ENCODE measurements at regions not wholly inside any gene's neighbourhood (a gene's known extent, or its start where the extent isn't known, plus 50 kb on each side); places are given as distances from the start of the nearest gene placed in this dataset.
A peak's percentile ranks its signal among the peaks of the same experiment; 100 is the strongest.

DNA sequence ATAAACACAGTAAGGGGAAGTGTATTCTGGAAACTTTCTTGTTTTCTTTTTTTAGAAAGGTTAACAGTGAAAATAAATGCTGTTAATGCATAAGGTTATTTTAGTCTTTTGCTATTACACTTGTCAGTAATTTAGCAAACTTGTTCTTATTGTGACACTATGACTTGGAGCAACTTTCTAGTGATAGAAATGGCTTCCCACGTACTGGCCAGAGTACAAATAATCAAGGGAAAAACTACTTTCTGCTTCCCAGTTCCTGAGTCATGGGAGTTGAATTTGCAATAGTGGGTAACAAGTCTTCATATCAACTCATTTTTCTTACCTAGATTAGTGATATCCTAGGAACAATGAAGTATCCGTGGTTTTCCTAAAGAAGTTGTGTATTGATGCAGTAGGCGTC, 1072.3 kb downstream of the FLRT2 start:
- no peak for DNase-seq (ENCODE audit: low read depth, low spot score)
- TF ChIP-seq, protein P1, sequence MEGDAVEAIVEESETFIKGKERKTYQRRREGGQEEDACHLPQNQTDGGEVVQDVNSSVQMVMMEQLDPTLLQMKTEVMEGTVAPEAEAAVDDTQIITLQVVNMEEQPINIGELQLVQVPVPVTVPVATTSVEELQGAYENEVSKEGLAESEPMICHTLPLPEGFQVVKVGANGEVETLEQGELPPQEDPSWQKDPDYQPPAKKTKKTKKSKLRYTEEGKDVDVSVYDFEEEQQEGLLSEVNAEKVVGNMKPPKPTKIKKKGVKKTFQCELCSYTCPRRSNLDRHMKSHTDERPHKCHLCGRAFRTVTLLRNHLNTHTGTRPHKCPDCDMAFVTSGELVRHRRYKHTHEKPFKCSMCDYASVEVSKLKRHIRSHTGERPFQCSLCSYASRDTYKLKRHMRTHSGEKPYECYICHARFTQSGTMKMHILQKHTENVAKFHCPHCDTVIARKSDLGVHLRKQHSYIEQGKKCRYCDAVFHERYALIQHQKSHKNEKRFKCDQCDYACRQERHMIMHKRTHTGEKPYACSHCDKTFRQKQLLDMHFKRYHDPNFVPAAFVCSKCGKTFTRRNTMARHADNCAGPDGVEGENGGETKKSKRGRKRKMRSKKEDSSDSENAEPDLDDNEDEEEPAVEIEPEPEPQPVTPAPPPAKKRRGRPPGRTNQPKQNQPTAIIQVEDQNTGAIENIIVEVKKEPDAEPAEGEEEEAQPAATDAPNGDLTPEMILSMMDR (IDR thresholded peaks at IDR 0.05; ENCODE audit: insufficient read depth, low read length, missing control alignments), result no peak
- CTCF ChIA-PET, result no interaction called here
- POLR2A ChIA-PET, result no interaction called here
- no peak overlapping the region for H3K4me3 ChIP-seq (ENCODE audit: low read depth, low read length)

DNA sequence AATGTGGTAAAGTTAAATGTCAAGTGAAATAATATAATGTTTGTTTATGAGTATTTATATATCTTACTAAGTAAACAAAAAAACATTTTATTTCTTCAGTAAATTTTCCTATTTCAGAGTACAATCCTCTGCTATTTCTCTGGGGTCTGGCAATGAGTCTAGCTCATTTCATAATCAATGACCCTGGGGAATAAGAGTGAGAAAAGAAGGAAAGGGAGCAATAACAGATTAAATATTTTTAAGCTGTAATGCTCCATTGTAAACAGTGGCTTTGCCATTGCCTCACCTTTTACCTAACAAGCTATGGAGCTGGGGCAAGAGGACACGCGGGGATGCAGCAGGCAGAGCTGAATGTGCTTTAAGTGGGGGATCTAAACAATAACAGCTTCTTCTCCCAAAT, 1071.9 kb downstream of the FLRT2 start:
- DNase-seq (ENCODE audit: low read depth, low spot score), result no peak
- no peak overlapping the region for H3K4me3 ChIP-seq (ENCODE audit: low read depth, low read length)
- TF ChIP-seq, protein P1 (IDR thresholded peaks at IDR 0.05; ENCODE audit: insufficient read depth, low read length, missing control alignments), result no peak
- CTCF ChIA-PET, result no interaction called here
- POLR2A ChIA-PET, result no interaction called here

DNA sequence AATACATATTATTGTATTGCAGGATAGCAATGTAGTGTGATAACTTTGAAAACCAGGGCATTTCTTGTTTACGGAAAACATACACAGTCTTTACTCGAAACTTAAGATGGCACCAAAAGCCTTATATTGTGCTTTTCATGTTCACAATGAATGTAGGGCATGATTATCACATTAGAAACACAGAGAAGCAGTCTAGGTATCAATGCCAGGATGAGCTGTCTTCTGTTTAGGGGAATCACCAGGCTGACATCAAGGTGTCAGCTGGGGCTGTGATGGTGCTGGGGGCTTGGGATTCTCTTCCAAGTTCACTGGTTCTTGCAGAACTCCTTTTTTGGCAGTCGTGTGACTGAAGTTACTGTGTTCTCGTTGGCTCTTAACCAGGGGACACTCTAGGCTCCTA, 1067.3 kb downstream of the FLRT2 start:
- CTCF ChIA-PET, result no interaction called here

DNA sequence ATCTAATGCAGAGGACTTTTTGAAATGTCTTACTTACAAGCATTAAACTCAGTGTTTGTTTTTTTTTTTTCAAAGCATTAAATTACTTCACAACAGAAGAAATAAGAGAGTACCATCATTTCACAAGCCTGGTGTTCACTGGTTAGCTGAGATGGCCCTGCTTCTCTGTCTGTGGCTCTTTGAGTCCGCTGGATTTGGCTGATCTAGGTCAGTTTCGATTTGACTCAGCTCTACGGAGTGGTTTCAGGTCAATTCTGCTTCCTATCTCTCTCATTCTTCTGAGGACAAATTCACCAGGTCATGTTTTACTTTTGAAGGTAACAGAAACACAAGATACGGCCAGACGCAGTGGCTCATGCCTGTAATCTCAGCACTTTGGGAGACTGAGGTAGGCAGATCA, 1066.1 kb downstream of the FLRT2 start:
- ChIA-PET POLR2A (no interaction called here), CTCF (no interaction called here)
- TF ChIP-seq, protein P1 (IDR thresholded peaks at IDR 0.05; ENCODE audit: insufficient read depth, low read length, missing control alignments), result no peak
- DNase-seq (ENCODE audit: low read depth, low spot score), result no peak
- H3K4me3 ChIP-seq (ENCODE audit: low read depth, low read length), result no peak overlapping the region

More for the DNA sequence above, 1067.3 kb downstream of the FLRT2 start:
- no peak for DNase-seq (ENCODE audit: low read depth, low spot score)
- H3K4me3 ChIP-seq (ENCODE audit: low read depth, low read length), result no peak overlapping the region
- POLR2A ChIA-PET, result no interaction called here
- TF ChIP-seq, protein P1 (IDR thresholded peaks at IDR 0.05; ENCODE audit: insufficient read depth, low read length, missing control alignments), result no peak

DNA sequence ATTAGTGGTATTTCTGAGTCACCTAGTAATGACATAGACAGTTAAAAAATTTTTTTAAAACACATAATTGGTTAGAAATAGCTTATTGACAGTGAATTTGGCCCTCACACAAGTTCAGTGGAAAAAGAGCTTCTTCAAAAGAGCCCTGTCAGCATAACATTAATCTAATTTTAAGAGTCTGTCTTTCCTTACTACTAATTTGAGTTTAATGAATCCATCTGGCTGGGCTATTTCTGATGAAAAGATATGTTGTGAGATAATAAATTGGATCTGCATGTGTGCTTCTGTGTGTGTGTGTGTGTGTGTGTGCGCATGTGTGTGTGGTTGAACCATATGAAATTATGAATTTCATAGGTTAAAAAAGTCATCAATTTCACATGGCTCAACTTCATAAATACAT, 1045.2 kb downstream of the FLRT2 start:
- POLR2A ChIA-PET, result interaction anchor here (0.7 to 0.8 kb wide), 2 partner anchors 78 to 280 kb away, joined by 3 read pairs; no protein-coding TSS in a partner anchor
- TF ChIP-seq, protein P1 (IDR thresholded peaks at IDR 0.05; ENCODE audit: insufficient read depth, low read length, missing control alignments), result no peak
- peak; percentile 9 for DNase-seq (ENCODE audit: low read depth, low spot score)
- CTCF ChIA-PET, result interaction anchor here (0.8 to 1.3 kb wide), 2 partner anchors 112 to 139 kb away, joined by 3 read pairs; no protein-coding TSS in a partner anchor
- H3K4me3 ChIP-seq (ENCODE audit: low read depth, low read length), result no peak overlapping the region

DNA sequence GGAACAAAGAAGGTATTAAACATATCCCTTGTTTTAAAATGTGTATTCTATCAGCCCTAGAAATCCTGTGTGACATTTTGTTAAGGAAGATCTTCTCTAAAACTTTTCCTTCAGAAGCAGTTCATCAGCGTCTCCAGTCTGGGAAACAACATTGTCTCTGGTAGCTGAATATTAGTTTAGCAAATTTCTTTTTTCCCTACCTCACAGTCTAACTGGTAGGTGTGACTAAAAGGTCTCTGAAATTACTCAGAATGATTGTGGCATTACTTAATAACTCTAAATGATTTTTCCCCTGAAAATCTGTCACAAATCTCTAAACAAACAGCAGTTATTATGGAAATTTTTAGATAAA, 1044.8 kb downstream of the FLRT2 start:
- no peak for DNase-seq (ENCODE audit: low read depth, low spot score)
- CTCF ChIA-PET, result interaction anchor here (0.8 to 1.3 kb wide), 2 partner anchors 111 to 139 kb away, joined by 3 read pairs; no protein-coding TSS in a partner anchor
- POLR2A ChIA-PET, result interaction anchor here (0.7 to 0.8 kb wide), 3 partner anchors 31 to 279 kb away, joined by 3 read pairs; no protein-coding TSS in a partner anchor
- TF ChIP-seq, protein P1 (IDR thresholded peaks at IDR 0.05; ENCODE audit: insufficient read depth, low read length, missing control alignments), result no peak
- no peak overlapping the region for H3K4me3 ChIP-seq (ENCODE audit: low read depth, low read length)

Measured in AG04449 (cell line).